Central memory CD8-positive, alpha-beta T cell (primary cell): ENCODE measurements at regions not wholly inside any gene's neighbourhood (a gene's known extent, or its start where the extent isn't known, plus 50 kb on each side); places are given as distances from the start of the nearest gene placed in this dataset.
"Not testable (repeated sequence)": the region's sequence is repeated elsewhere in the genome, so short reads cannot be mapped to it uniquely, and the experiment has no call there.

Source experiments
- ATAC-seq: fragments of 150-1000 bp; cut with Tn5 transposase; replicated peaks from 2 replicates; pipeline ENCODE4 v1.10.0; 2022; ENCODE audit warnings: mild to moderate bottlenecking, moderate FRiP score, moderate number of reproducible peaks; ENCODE audit not compliant: poor library complexity, severe bottlenecking; ENCODE audit errors: extremely low read depth
- DNase-seq, 2 donors: peaks; one replicate each; pipeline ENCODE4 v3.0.0; 2021; ENCODE audit warnings: low spot score in 2 of 2
- H3K27ac Mint-ChIP-seq: one replicate; pipeline ENCODE4 v1.8.0; 2022; ENCODE audit warnings: low read depth, mild to moderate bottlenecking, moderate library complexity, mixed read lengths
- H3K27me3 Mint-ChIP-seq: one replicate; pipeline ENCODE4 v1.8.0; 2022; ENCODE audit warnings: mixed read lengths
- H3K36me3 Mint-ChIP-seq: one replicate; pipeline ENCODE4 v1.8.0; 2022; ENCODE audit warnings: mild to moderate bottlenecking, moderate library complexity, mixed read lengths; ENCODE audit not compliant: insufficient read depth
- H3K4me1 Mint-ChIP-seq: one replicate; pipeline ENCODE4 v1.8.0; 2022; ENCODE audit warnings: mixed read lengths
- H3K4me3 Mint-ChIP-seq: one replicate; pipeline ENCODE4 v1.8.0; 2022; ENCODE audit warnings: mild to moderate bottlenecking, moderate library complexity, mixed read lengths
- H3K9me3 Mint-ChIP-seq: one replicate; pipeline ENCODE4 v1.8.0; 2022; ENCODE audit warnings: mixed read lengths

- Mint-ChIP-seq H3K36me3 (no peaks in the 10 kb centered on the region), H3K9me3 (peaks cover 15% of the 10 kb centered on the region), H3K27ac (no peak overlapping the region), H3K27me3 (no peaks in the 10 kb centered on the region), H3K4me1 (no peaks in the 10 kb centered on the region), H3K4me3 (no peak overlapping the region)
- DNase-seq (no peak), ATAC-seq (no peak)
These were observed 235.8 kb downstream of the EPHA7 start for GRCh38 chr6:93183531-93183972.

- DNase-seq: no peak
- Mint-ChIP-seq H3K36me3 (no peaks in the 10 kb centered on the region), H3K4me1 (no peaks in the 10 kb centered on the region), H3K27ac (no peak overlapping the region), H3K4me3 (no peak overlapping the region), H3K27me3 (no peaks in the 10 kb centered on the region), H3K9me3 (peaks cover 17% of the 10 kb centered on the region)
- no peak for ATAC-seq
These were observed 236.3 kb downstream of the EPHA7 start for GRCh38 chr6:93182938-93183479.

GRCh38 chr6:93177918-93178317 is 241.4 kb downstream of the EPHA7 start:
- H3K27ac Mint-ChIP-seq: no peak overlapping the region
- H3K4me3 Mint-ChIP-seq: no peak overlapping the region
- ATAC-seq (no peak), DNase-seq (no peak)
- H3K4me1 Mint-ChIP-seq: no peaks in the 10 kb centered on the region
- H3K9me3 Mint-ChIP-seq: peaks cover 30% of the 10 kb centered on the region
- H3K27me3 Mint-ChIP-seq: no peaks in the 10 kb centered on the region
- H3K36me3 Mint-ChIP-seq: peaks cover 1% of the 10 kb centered on the region

- H3K4me3 Mint-ChIP-seq: no peak overlapping the region
- ATAC-seq: no peak
- H3K9me3 Mint-ChIP-seq: peaks cover 30% of the 10 kb centered on the region
- no peaks in the 10 kb centered on the region for H3K4me1 Mint-ChIP-seq
- no peak for DNase-seq
- H3K36me3 Mint-ChIP-seq: peaks cover 1% of the 10 kb centered on the region
- H3K27me3 Mint-ChIP-seq: no peaks in the 10 kb centered on the region
- H3K27ac Mint-ChIP-seq: no peak overlapping the region
These were observed 241.9 kb downstream of the EPHA7 start for GRCh38 chr6:93177438-93177837.

- Mint-ChIP-seq H3K36me3 (peaks cover 1% of the 10 kb centered on the region), H3K27me3 (no peaks in the 10 kb centered on the region), H3K4me1 (no peaks in the 10 kb centered on the region), H3K4me3 (no peak overlapping the region), H3K9me3 (peaks cover 39% of the 10 kb centered on the region), H3K27ac (no peak overlapping the region)
- ATAC-seq: no peak
- no peak for DNase-seq
These were observed 243.3 kb downstream of the EPHA7 start for GRCh38 chr6:93176070-93176469.

GRCh38 chr6:93173573-93173972 is 245.8 kb downstream of the EPHA7 start:
- H3K9me3 Mint-ChIP-seq: peaks cover 27% of the 10 kb centered on the region
- DNase-seq, H3K4me3 Mint-ChIP-seq, H3K27me3 Mint-ChIP-seq, ATAC-seq, H3K4me1 Mint-ChIP-seq, H3K36me3 Mint-ChIP-seq, H3K27ac Mint-ChIP-seq: not testable (repeated sequence)

- H3K4me3 Mint-ChIP-seq: no peak overlapping the region
- no peaks in the 10 kb centered on the region for H3K36me3 Mint-ChIP-seq
- H3K4me1 Mint-ChIP-seq: no peaks in the 10 kb centered on the region
- H3K27ac Mint-ChIP-seq: no peak overlapping the region
- no peaks in the 10 kb centered on the region for H3K27me3 Mint-ChIP-seq
- no peak for DNase-seq
- ATAC-seq: no peak
- no peaks in the 10 kb centered on the region for H3K9me3 Mint-ChIP-seq
These were observed 253.4 kb downstream of the EPHA7 start for GRCh38 chr6:93165850-93166430.

- no peaks in the 10 kb centered on the region for H3K9me3 Mint-ChIP-seq
- no peaks in the 10 kb centered on the region for H3K27me3 Mint-ChIP-seq
- H3K4me1 Mint-ChIP-seq: no peaks in the 10 kb centered on the region
These were observed 254.6 kb downstream of the EPHA7 start for GRCh38 chr6:93164781-93165180.

GRCh38 chr6:93163146-93163545 is 256.2 kb downstream of the EPHA7 start:
- Mint-ChIP-seq H3K4me1 (no peaks in the 10 kb centered on the region), H3K36me3 (no peaks in the 10 kb centered on the region), H3K9me3 (no peaks in the 10 kb centered on the region), H3K4me3 (no peak overlapping the region), H3K27me3 (no peaks in the 10 kb centered on the region), H3K27ac (no peak overlapping the region)
- DNase-seq (no peak), ATAC-seq (no peak)

More at GRCh38 chr6:93164781-93165180, 254.6 kb downstream of the EPHA7 start:
- Mint-ChIP-seq H3K36me3 (no peaks in the 10 kb centered on the region), H3K27ac (no peak overlapping the region), H3K4me3 (no peak overlapping the region)
- no peak for DNase-seq
- no peak for ATAC-seq

GRCh38 chr6:93139408-93140081 is 279.8 kb downstream of the EPHA7 start:
- no peak for ATAC-seq
- H3K4me3 Mint-ChIP-seq: no peak overlapping the region
- H3K27ac Mint-ChIP-seq: no peak overlapping the region
- DNase-seq: no peak
- no peaks in the 10 kb centered on the region for H3K36me3 Mint-ChIP-seq
- no peaks in the 10 kb centered on the region for H3K4me1 Mint-ChIP-seq
- H3K27me3 Mint-ChIP-seq: no peaks in the 10 kb centered on the region
- H3K9me3 Mint-ChIP-seq: peaks cover 19% of the 10 kb centered on the region

- H3K27ac Mint-ChIP-seq: no peak overlapping the region
- H3K4me3 Mint-ChIP-seq: no peak overlapping the region
- DNase-seq (no peak), ATAC-seq (no peak)
- H3K27me3 Mint-ChIP-seq: no peaks in the 10 kb centered on the region
- H3K4me1 Mint-ChIP-seq: no peaks in the 10 kb centered on the region
- H3K36me3 Mint-ChIP-seq: no peaks in the 10 kb centered on the region
- H3K9me3 Mint-ChIP-seq: peaks cover 13% of the 10 kb centered on the region
These were observed 283.2 kb downstream of the EPHA7 start for GRCh38 chr6:93136111-93136510.

- no peak for ATAC-seq
- H3K4me1 Mint-ChIP-seq: no peaks in the 10 kb centered on the region
- H3K9me3 Mint-ChIP-seq: peaks cover 38% of the 10 kb centered on the region
- DNase-seq: no peak
- H3K27ac Mint-ChIP-seq: no peak overlapping the region
- H3K27me3 Mint-ChIP-seq: no peaks in the 10 kb centered on the region
- no peaks in the 10 kb centered on the region for H3K36me3 Mint-ChIP-seq
- no peak overlapping the region for H3K4me3 Mint-ChIP-seq
These were observed 295.2 kb downstream of the EPHA7 start for GRCh38 chr6:93124006-93124632.

GRCh38 chr6:93123585-93123984 is 295.8 kb downstream of the EPHA7 start:
- Mint-ChIP-seq H3K9me3 (peaks cover 35% of the 10 kb centered on the region), H3K4me3 (no peak overlapping the region), H3K27me3 (no peaks in the 10 kb centered on the region), H3K4me1 (no peaks in the 10 kb centered on the region), H3K36me3 (no peaks in the 10 kb centered on the region), H3K27ac (no peak overlapping the region)
- DNase-seq (no peak), ATAC-seq (no peak)
